Caco-2 (cell line): ENCODE measurements at regions not wholly inside any gene's neighbourhood (a gene's known extent, or its start where the extent isn't known, plus 50 kb on each side); places are given as distances from the start of the nearest gene placed in this dataset.
"Not testable (repeated sequence)": the region's sequence is repeated elsewhere in the genome, so short reads cannot be mapped to it uniquely, and the experiment has no call there.

Source experiments
- BruUV-seq: library from RNA; stranded (reverse); fragments of 400-500 nt; replicated peaks from 2 replicates; lab custom pipeline; 2021; lab: Mats Ljungman, UMichigan
- CTCF ChIA-PET: fragments of 300-600 bp; sonication (Branson Sonifier 250); formaldehyde crosslinking; loops from one replicate; lab custom pipeline; 2022; ENCODE audit warnings: antibody characterized with exemption; lab: Charles Lee
- POLR2A ChIA-PET: fragments of 300-600 bp; sonication (Branson Sonifier 250); formaldehyde crosslinking; loops from one replicate; lab custom pipeline; 2022; ENCODE audit warnings: antibody characterized with exemption; lab: Charles Lee
- DNase-seq, 2 experiments: peaks; one replicate each; pipeline versions ENCODE4 v3.0.0 to v3.0.0-alpha.2; 2020 to 2022
- H3K27me3 ChIP-seq: replicated peaks from 2 replicates; pipeline ENCODE4 v1.6.0; 2011; ENCODE audit warnings: low read length; ENCODE audit not compliant: control insufficient read depth, insufficient read depth
- H3K36me3 ChIP-seq: 2 replicates; pipeline ENCODE4 v1.5.1; 2011; ENCODE audit warnings: low read length; ENCODE audit not compliant: control insufficient read depth, insufficient read depth
- H3K4me1 ChIP-seq: fragments of 250-450 bp; sonication (Bioruptor Pico); 2 replicates; pipeline ENCODE4 v1.5.1; 2020; ENCODE audit warnings: mild to moderate bottlenecking
- H3K4me3 ChIP-seq: 2 replicates; pipeline ENCODE4 v1.5.1; 2011; ENCODE audit warnings: low read depth, mild to moderate bottlenecking, control low read depth, low read length
- H3K9me3 ChIP-seq: fragments of 250-450 bp; sonication (Bioruptor Pico); 2 replicates; pipeline ENCODE4 v1.5.1; 2020; ENCODE audit warnings: mild to moderate bottlenecking, moderate library complexity
- H3K27ac Mint-ChIP-seq: one replicate; pipeline ENCODE4 v1.8.0; 2022; ENCODE audit warnings: mixed read lengths; ENCODE audit not compliant: unreplicated experiment
- H3K27me3 Mint-ChIP-seq: one replicate; pipeline ENCODE4 v1.8.0; 2022; ENCODE audit warnings: mixed read lengths; ENCODE audit not compliant: insufficient read depth, unreplicated experiment
- H3K36me3 Mint-ChIP-seq: one replicate; pipeline ENCODE4 v1.8.0; 2022; ENCODE audit warnings: mild to moderate bottlenecking, mixed read lengths; ENCODE audit not compliant: insufficient read depth, unreplicated experiment
- H3K4me1 Mint-ChIP-seq: one replicate; pipeline ENCODE4 v1.8.0; 2022; ENCODE audit warnings: low read depth, mixed read lengths; ENCODE audit not compliant: unreplicated experiment
- H3K4me3 Mint-ChIP-seq: one replicate; pipeline ENCODE4 v1.8.0; 2022; ENCODE audit warnings: mild to moderate bottlenecking, moderate library complexity, mixed read lengths; ENCODE audit not compliant: unreplicated experiment
- H3K9me3 Mint-ChIP-seq: one replicate; pipeline ENCODE4 v1.8.0; 2022; ENCODE audit warnings: mixed read lengths; ENCODE audit not compliant: unreplicated experiment
- CTCF ChIP-seq, 2 experiments: fragments of 200-600 bp in 1 of 2; IDR thresholded peaks; 1 replicate in 1 of 2; 2 replicates in 1 of 2; pipeline versions ENCODE4 v1.5.1 to v1.8.0; 2011 to 2022; ENCODE audit warnings: antibody characterized with exemption in 1 of 2, control low read depth in 1 of 2, inconsistent platforms in 1 of 2, low read depth in 1 of 2, low read length in 1 of 2, mild to moderate bottlenecking in 1 of 2, moderate library complexity in 1 of 2; ENCODE audit not compliant: insufficient read depth in 1 of 2, severe bottlenecking in 1 of 2, unreplicated experiment in 1 of 2
- intact Hi-C: fragments of 100-400 bp; cut with micrococcal nuclease; formaldehyde crosslinking; loops from one replicate; pipeline ENCODE4 v1.10.0; 2022; ENCODE audit not compliant: unreplicated experiment

DNA sequence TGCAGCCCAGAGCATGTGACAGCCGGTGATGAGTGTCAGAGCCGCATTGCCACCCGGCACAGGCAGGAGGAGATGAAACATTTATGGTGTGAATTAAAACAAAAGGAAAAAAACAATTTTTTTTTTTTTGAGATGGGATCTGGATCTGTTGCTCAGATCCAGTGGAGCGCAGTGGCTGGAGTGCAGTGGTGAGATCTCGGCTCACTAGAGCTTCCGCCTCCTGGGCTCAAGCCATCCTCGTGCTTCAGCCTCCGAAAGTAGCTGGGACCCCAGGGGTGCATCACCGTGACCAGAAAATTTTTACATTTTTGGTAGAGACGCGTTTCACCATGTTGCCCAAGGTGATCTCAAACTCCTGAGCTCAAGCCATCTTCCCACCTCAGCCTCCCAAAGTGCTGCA, 182.1 kb upstream of the SALL3 start:
- peaks cover 7% of the 10 kb centered on the region for H3K36me3 Mint-ChIP-seq
- POLR2A ChIA-PET, result no interaction called here
- H3K4me1 Mint-ChIP-seq, result no peaks in the 10 kb centered on the region
- no peaks in the 10 kb centered on the region for H3K9me3 Mint-ChIP-seq
- no peak overlapping the region for H3K4me3 Mint-ChIP-seq
- intact Hi-C loops, result no loop called here
- no peak for DNase-seq
- H3K9me3 ChIP-seq, result no peaks in the 10 kb centered on the region
- no peaks in the 10 kb centered on the region for H3K27me3 Mint-ChIP-seq
- CTCF ChIA-PET, result no interaction called here
- BruUV-seq, result no TSS peak
- no peak overlapping the region for H3K27ac Mint-ChIP-seq
- H3K27me3 ChIP-seq, result no peaks in the 10 kb centered on the region
- TF ChIP-seq CTCF (IDR thresholded peaks at IDR 0.05; ENCODE audit: insufficient read depth in 1 of 2, low read depth in 1 of 2, low read length in 1 of 2, severe bottlenecking in 1 of 2, unreplicated experiment in 1 of 2), result no peak
- no peaks in the 10 kb centered on the region for H3K4me1 ChIP-seq
- H3K4me3 ChIP-seq, result no peak overlapping the region
- no peaks in the 10 kb centered on the region for H3K36me3 ChIP-seq

GRCh38 chr18:78798402-78799175, 181.0 kb upstream of the SALL3 start:
- H3K9me3 ChIP-seq, result no peaks in the 10 kb centered on the region
- H3K4me1 Mint-ChIP-seq, result no peaks in the 10 kb centered on the region
- H3K4me1 ChIP-seq, result no peaks in the 10 kb centered on the region
- no peak overlapping the region for H3K27ac Mint-ChIP-seq
- no peaks in the 10 kb centered on the region for H3K36me3 ChIP-seq
- no peak for DNase-seq
- no peaks in the 10 kb centered on the region for H3K27me3 Mint-ChIP-seq
- POLR2A ChIA-PET, result no interaction called here
- intact Hi-C loops, result no loop called here
- H3K4me3 Mint-ChIP-seq, result no peak overlapping the region
- CTCF ChIA-PET, result no interaction called here
- BruUV-seq, result no TSS peak
- no peaks in the 10 kb centered on the region for H3K9me3 Mint-ChIP-seq
- peaks cover 7% of the 10 kb centered on the region for H3K36me3 Mint-ChIP-seq
- H3K4me3 ChIP-seq, result no peak overlapping the region
- TF ChIP-seq CTCF (IDR thresholded peaks at IDR 0.05; ENCODE audit: insufficient read depth in 1 of 2, low read depth in 1 of 2, low read length in 1 of 2, severe bottlenecking in 1 of 2, unreplicated experiment in 1 of 2), result no peak
- no peaks in the 10 kb centered on the region for H3K27me3 ChIP-seq

GRCh38 chr18:78799382-78800089, 180.1 kb upstream of the SALL3 start:
- intact Hi-C loops, result no loop called here
- Histone ChIP-seq H3K27me3 (no peaks in the 10 kb centered on the region), H3K9me3 (no peaks in the 10 kb centered on the region), H3K4me3 (no peak overlapping the region), H3K4me1 (no peaks in the 10 kb centered on the region), H3K36me3 (no peaks in the 10 kb centered on the region)
- CTCF ChIA-PET, result no interaction called here
- Mint-ChIP-seq H3K4me1 (no peaks in the 10 kb centered on the region), H3K4me3 (no peak overlapping the region), H3K27me3 (no peaks in the 10 kb centered on the region), H3K27ac (no peak overlapping the region), H3K36me3 (peaks cover 7% of the 10 kb centered on the region), H3K9me3 (no peaks in the 10 kb centered on the region)
- POLR2A ChIA-PET, result no interaction called here
- no peak for DNase-seq
- no TSS peak for BruUV-seq
- TF ChIP-seq CTCF (IDR thresholded peaks at IDR 0.05; ENCODE audit: insufficient read depth in 1 of 2, low read depth in 1 of 2, low read length in 1 of 2, severe bottlenecking in 1 of 2, unreplicated experiment in 1 of 2), result no peak

DNA sequence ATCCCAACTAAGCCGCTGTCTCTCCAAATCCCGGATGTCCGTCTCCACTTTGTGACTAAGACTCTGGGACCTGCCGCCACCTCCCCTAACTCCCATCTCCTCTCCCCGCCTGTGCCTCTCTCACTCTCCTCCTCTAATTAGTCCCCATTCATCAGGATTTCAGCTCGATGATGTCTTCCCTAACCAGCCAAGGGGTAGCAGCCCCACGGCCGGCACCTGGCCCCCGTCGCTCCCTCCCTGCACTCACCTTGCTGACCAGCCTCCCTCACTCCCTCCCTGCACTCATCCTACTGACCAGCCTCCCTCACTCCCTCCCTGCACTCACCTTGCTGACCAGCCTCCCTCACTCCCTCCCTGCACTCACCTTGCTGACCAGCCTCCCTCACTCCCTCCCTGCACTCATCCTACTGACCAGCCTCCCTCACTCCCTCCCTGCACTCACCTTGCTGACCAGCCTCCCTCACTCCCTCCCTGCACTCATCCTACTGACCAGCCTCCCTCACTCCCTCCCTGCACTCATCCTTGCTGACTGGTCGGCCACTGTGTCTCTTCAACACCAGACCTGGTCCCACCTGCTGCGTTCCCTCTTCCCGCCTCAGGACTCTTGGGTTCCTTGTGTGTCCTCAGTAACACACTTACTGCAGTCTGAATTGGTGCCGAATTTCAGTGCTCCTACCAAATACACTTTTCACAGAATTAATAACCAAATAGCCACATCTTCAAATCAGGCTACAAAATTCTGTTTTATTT, 179.3 kb upstream of the SALL3 start:
- H3K9me3 Mint-ChIP-seq, H3K4me1 Mint-ChIP-seq, H3K4me3 Mint-ChIP-seq, intact Hi-C loops, H3K36me3 ChIP-seq, H3K4me1 ChIP-seq, H3K9me3 ChIP-seq, H3K27ac Mint-ChIP-seq, H3K27me3 Mint-ChIP-seq, H3K27me3 ChIP-seq, POLR2A ChIA-PET, BruUV-seq, H3K4me3 ChIP-seq, DNase-seq, H3K36me3 Mint-ChIP-seq, CTCF ChIA-PET: not testable (repeated sequence)
